Astrocyte (in vitro differentiated cells and primary cell): ENCODE measurements at regions not wholly inside any gene's neighbourhood (a gene's known extent, or its start where the extent isn't known, plus 50 kb on each side); places are given as distances from the start of the nearest gene placed in this dataset.

Experiments
- EZH2 ChIP-seq: IDR thresholded peaks from 2 replicates; pipeline ENCODE4 v1.6.1; 2012; ENCODE audit warnings: mild to moderate bottlenecking, low read length, inconsistent platforms; ENCODE audit not compliant: insufficient read depth
- TF ChIP-seq, protein P1 (sequence below): IDR thresholded peaks from 2 replicates; pipeline ENCODE4 v1.5.1; 2011; ENCODE audit warnings: low read depth, mild to moderate bottlenecking, inconsistent platforms, low read length, moderate library complexity; ENCODE audit not compliant: insufficient read depth

DNA sequence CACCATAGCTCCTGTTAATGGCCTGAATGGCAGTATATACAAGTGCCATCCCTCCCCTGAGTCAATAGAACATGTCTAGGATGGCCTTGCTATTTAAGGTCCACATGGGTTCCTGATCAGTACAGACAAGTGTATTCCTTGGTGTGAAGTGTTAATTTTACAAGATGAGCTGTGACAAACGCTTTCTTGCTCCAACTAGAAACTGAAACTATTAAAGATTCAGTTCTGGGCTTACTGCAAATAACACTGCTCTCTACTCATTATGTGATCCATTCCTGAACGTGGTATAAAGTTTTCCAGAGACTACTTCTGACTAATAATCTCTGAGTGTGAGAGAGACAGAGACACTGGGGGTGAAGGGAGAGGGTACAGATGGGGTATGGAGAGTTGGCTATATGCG lies 198.0 kb upstream of the FBXL4 start:
- TF ChIP-seq, protein P1, sequence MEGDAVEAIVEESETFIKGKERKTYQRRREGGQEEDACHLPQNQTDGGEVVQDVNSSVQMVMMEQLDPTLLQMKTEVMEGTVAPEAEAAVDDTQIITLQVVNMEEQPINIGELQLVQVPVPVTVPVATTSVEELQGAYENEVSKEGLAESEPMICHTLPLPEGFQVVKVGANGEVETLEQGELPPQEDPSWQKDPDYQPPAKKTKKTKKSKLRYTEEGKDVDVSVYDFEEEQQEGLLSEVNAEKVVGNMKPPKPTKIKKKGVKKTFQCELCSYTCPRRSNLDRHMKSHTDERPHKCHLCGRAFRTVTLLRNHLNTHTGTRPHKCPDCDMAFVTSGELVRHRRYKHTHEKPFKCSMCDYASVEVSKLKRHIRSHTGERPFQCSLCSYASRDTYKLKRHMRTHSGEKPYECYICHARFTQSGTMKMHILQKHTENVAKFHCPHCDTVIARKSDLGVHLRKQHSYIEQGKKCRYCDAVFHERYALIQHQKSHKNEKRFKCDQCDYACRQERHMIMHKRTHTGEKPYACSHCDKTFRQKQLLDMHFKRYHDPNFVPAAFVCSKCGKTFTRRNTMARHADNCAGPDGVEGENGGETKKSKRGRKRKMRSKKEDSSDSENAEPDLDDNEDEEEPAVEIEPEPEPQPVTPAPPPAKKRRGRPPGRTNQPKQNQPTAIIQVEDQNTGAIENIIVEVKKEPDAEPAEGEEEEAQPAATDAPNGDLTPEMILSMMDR: no peak
- TF ChIP-seq EZH2: no peak
